HCT116 (cell line): ENCODE measurements at regions not wholly inside any gene's neighbourhood (a gene's known extent, or its start where the extent isn't known, plus 50 kb on each side); places are given as distances from the start of the nearest gene placed in this dataset.

Source experiments
- ATAC-seq: fragments of 200-7000 bp; cut with Tn5 transposase; 2 replicates; pipeline ENCODE4 v1.9.1; 2020; ENCODE audit warnings: mild to moderate bottlenecking, moderate library complexity
- BruUV-seq: library from RNA; stranded (reverse); fragments of 400-500 nt; replicated peaks from 2 replicates; lab custom pipeline; 2021; lab: Mats Ljungman, UMichigan
- CTCF ChIA-PET: fragments of 300-600 bp; sonication (Branson Sonifier 250); formaldehyde crosslinking; loops from one replicate; lab custom pipeline; 2021; ENCODE audit warnings: antibody characterized with exemption; lab: Charles Lee
- POLR2A ChIA-PET: fragments of 300-600, 350-600 bp; sonication (Branson Sonifier 250); formaldehyde crosslinking; loops from one replicate; lab custom pipeline; 2021; ENCODE audit warnings: antibody characterized with exemption; lab: Charles Lee
- RAD21 ChIA-PET, 2 experiments: fragments of 300-600 bp; sonication (Branson Sonifier 250); formaldehyde crosslinking; loops; one replicate each; lab custom pipeline; 2023; ENCODE audit warnings: low total read pairs in 2 of 2; ENCODE audit not compliant: uncharacterized antibody in 2 of 2, unreplicated experiment in 2 of 2, low non-redundant PET in 1 of 2; lab: Charles Lee
- DNase-seq: peaks from one replicate; pipeline ENCODE4 v3.0.0-alpha.2; 2010; ENCODE audit warnings: low read depth, low spot score
- H2AFZ ChIP-seq: fragments of 200-600 bp; shearing (Covaris generic), sonication (generic); 2 replicates; pipeline ENCODE4 v1.6.1; 2017; ENCODE audit warnings: low read depth, mixed run types, mixed read lengths, antibody characterized with exemption, low read length; ENCODE audit not compliant: poor library complexity, severe bottlenecking
- H3K27ac ChIP-seq: 2 replicates; pipeline ENCODE4 v1.5.1; 2012; ENCODE audit warnings: low read depth, low read length
- H3K27me3 ChIP-seq: fragments of 200-600 bp; sonication (generic); 2 replicates; pipeline ENCODE4 v1.6.1; 2016; ENCODE audit warnings: mixed run types, low read length, mixed read lengths; ENCODE audit not compliant: insufficient read depth
- H3K36me3 ChIP-seq, 2 experiments: fragments of 200-500 bp in 1 of 2; fragments of 200-600 bp in 1 of 2; sonication (Bioruptor generic) in 1 of 2; sonication (generic) in 1 of 2; 2 replicates each; pipeline versions ENCODE4 v1.5.1 to v1.6.1; 2014 to 2016; ENCODE audit warnings: low read length in 2 of 2, inconsistent platforms in 1 of 2, mixed read lengths in 1 of 2, mixed run types in 1 of 2; ENCODE audit not compliant: insufficient read depth in 2 of 2, control insufficient read depth in 1 of 2
- H3K4me1 ChIP-seq, 2 experiments: fragments of 200-600 bp in 1 of 2; sonication (generic) in 1 of 2; 2 replicates each; pipeline versions ENCODE4 v1.5.1 to v1.6.1; 2012 to 2017; ENCODE audit warnings: low read length in 2 of 2, inconsistent platforms in 1 of 2, mild to moderate bottlenecking in 1 of 2, mixed read lengths in 1 of 2, mixed run types in 1 of 2, moderate library complexity in 1 of 2; ENCODE audit not compliant: insufficient read depth in 2 of 2, control insufficient read depth in 1 of 2
- H3K4me2 ChIP-seq: fragments of 200-600 bp; sonication (generic); 2 replicates; pipeline ENCODE4 v1.6.1; 2017; ENCODE audit warnings: mixed run types, low read length, mixed read lengths
- H3K4me3 ChIP-seq, 2 experiments: fragments of 200-600 bp in 1 of 2; sonication (generic) in 1 of 2; replicated peaks in 1 of 2; 2 replicates each; pipeline ENCODE4 v1.5.1; 2011 to 2016; ENCODE audit warnings: low read length in 2 of 2, control low read depth in 1 of 2, low read depth in 1 of 2, mild to moderate bottlenecking in 1 of 2, mixed read lengths in 1 of 2, mixed run types in 1 of 2
- H3K79me2 ChIP-seq: fragments of 200-600 bp; sonication (generic); 2 replicates; pipeline ENCODE4 v1.6.1; 2017; ENCODE audit warnings: mild to moderate bottlenecking, mixed run types, low read length, moderate library complexity, mixed read lengths; ENCODE audit not compliant: insufficient read depth
- H3K9ac ChIP-seq: fragments of 200-600 bp; sonication (generic); 2 replicates; pipeline ENCODE4 v1.6.1; 2016; ENCODE audit warnings: low read length, mixed read lengths
- H3K9me2 ChIP-seq: fragments of 200-600 bp; sonication (generic), shearing (Covaris generic); 2 replicates; pipeline ENCODE4 v1.6.1; 2017; ENCODE audit warnings: mixed run types, mild to moderate bottlenecking, moderate library complexity; ENCODE audit not compliant: insufficient read depth
- H3K9me3 ChIP-seq, 2 experiments: fragments of 200-500 bp in 1 of 2; fragments of 200-600 bp in 1 of 2; sonication (Bioruptor generic) in 1 of 2; sonication (generic) in 1 of 2; 2 replicates each; pipeline ENCODE4 v1.6.1; 2014 to 2017; ENCODE audit warnings: low read length in 2 of 2, mixed read lengths in 2 of 2, inconsistent platforms in 1 of 2, low read depth in 1 of 2, mild to moderate bottlenecking in 1 of 2, mixed run types in 1 of 2, moderate library complexity in 1 of 2; ENCODE audit not compliant: control insufficient read depth in 1 of 2, insufficient read depth in 1 of 2
- H4K20me1 ChIP-seq: fragments of 200-600 bp; sonication (generic), shearing (Covaris generic); 2 replicates; pipeline ENCODE4 v1.6.1; 2017; ENCODE audit warnings: mixed run types, mild to moderate bottlenecking, moderate library complexity; ENCODE audit not compliant: insufficient read depth
- CBX3 ChIP-seq: IDR thresholded peaks from 2 replicates; pipeline ENCODE4 v1.6.1; 2012; ENCODE audit warnings: low read depth
- CEBPB ChIP-seq: IDR thresholded peaks from 2 replicates; pipeline ENCODE4 v1.6.1; 2012; ENCODE audit warnings: low read depth
- EGR1 ChIP-seq: IDR thresholded peaks from 2 replicates; pipeline ENCODE4 v1.6.1; 2012; ENCODE audit warnings: low read depth
- ELF1 ChIP-seq: IDR thresholded peaks from 2 replicates; pipeline ENCODE4 v1.6.1; 2012; ENCODE audit warnings: low read depth, borderline replicate concordance
- FOSL1 ChIP-seq: IDR thresholded peaks from 2 replicates; pipeline ENCODE4 v1.6.1; 2012; ENCODE audit warnings: low read depth
- RAD21 ChIP-seq: IDR thresholded peaks from 2 replicates; pipeline ENCODE4 v1.6.1; 2012; ENCODE audit warnings: low read depth, mild to moderate bottlenecking
- YY1 ChIP-seq: IDR thresholded peaks from 2 replicates; pipeline ENCODE4 v1.6.1; 2011; ENCODE audit warnings: low read length, low read depth, moderate library complexity, mild to moderate bottlenecking; ENCODE audit not compliant: insufficient replicate concordance; ENCODE audit errors: extremely low read depth
- intact Hi-C: fragments of 100-400 bp; cut with micrococcal nuclease; formaldehyde crosslinking; loops from 2 replicates; pipeline ENCODE4 v1.10.0; 2022
- TF ChIP-seq, protein P1 (sequence below): IDR thresholded peaks from 2 replicates; pipeline ENCODE4 v1.6.1; 2012; ENCODE audit warnings: low read depth
- TF ChIP-seq, protein P2 (sequence below), 3 experiments: fragments of 200-600 bp in 1 of 3; sonication (generic) in 1 of 3; IDR thresholded peaks in 2 of 3; conservative IDR thresholded peaks in 1 of 3; 2 replicates each; pipeline ENCODE4 v1.5.1; 2012 to 2017; ENCODE audit warnings: low read depth in 2 of 3, low read length in 2 of 3, antibody characterized with exemption in 1 of 3, borderline replicate concordance in 1 of 3, control low read depth in 1 of 3, mild to moderate bottlenecking in 1 of 3, mixed read lengths in 1 of 3, mixed run types in 1 of 3, moderate library complexity in 1 of 3; ENCODE audit not compliant: insufficient read depth in 1 of 3

DNA sequence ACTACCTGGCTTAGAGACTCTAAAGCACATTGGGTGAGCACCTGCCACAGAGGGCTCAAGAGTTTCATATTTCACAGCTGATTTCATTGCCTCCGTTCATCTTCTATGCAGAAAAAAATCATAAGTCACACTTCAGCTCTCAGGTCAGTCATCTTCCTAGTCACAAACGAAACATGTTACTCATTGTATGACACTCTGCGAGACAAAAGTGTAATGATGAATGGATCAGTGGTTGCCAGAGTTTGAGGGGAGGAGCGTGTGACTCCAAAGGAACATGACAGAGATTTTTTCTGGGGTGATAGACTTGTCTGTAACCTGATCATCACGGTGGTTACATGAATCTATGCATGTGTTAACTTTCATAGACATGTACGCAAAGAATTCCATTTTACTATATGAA, 195.2 kb upstream of the CNTNAP4 start:
- Histone ChIP-seq H3K36me3 (no peaks in the 10 kb centered on the region), H3K4me2 (no peak overlapping the region), H2AFZ (no peak overlapping the region), H3K27me3 (no peaks in the 10 kb centered on the region), H4K20me1 (no peaks in the 10 kb centered on the region), H3K9ac (no peak overlapping the region), H3K79me2 (no peaks in the 10 kb centered on the region), H3K9me3 (no peaks in the 10 kb centered on the region; a peak in 1 of 4 replicates), H3K9me2 (no peaks in the 10 kb centered on the region), H3K4me1 (no peaks in the 10 kb centered on the region), H3K27ac (no peak overlapping the region), H3K4me3 (no peak overlapping the region)
- ATAC-seq (no peak), DNase-seq (no peak)
- TF ChIP-seq CEBPB (no peak), RAD21 (no peak), CBX3 (no peak), ELF1 (no peak), EGR1 (no peak)
- TF ChIP-seq, protein P1, sequence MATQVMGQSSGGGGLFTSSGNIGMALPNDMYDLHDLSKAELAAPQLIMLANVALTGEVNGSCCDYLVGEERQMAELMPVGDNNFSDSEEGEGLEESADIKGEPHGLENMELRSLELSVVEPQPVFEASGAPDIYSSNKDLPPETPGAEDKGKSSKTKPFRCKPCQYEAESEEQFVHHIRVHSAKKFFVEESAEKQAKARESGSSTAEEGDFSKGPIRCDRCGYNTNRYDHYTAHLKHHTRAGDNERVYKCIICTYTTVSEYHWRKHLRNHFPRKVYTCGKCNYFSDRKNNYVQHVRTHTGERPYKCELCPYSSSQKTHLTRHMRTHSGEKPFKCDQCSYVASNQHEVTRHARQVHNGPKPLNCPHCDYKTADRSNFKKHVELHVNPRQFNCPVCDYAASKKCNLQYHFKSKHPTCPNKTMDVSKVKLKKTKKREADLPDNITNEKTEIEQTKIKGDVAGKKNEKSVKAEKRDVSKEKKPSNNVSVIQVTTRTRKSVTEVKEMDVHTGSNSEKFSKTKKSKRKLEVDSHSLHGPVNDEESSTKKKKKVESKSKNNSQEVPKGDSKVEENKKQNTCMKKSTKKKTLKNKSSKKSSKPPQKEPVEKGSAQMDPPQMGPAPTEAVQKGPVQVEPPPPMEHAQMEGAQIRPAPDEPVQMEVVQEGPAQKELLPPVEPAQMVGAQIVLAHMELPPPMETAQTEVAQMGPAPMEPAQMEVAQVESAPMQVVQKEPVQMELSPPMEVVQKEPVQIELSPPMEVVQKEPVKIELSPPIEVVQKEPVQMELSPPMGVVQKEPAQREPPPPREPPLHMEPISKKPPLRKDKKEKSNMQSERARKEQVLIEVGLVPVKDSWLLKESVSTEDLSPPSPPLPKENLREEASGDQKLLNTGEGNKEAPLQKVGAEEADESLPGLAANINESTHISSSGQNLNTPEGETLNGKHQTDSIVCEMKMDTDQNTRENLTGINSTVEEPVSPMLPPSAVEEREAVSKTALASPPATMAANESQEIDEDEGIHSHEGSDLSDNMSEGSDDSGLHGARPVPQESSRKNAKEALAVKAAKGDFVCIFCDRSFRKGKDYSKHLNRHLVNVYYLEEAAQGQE: no peak
- BruUV-seq: no TSS peak
- intact Hi-C loops: no loop called here
- RAD21 ChIA-PET: no interaction called here
- POLR2A ChIA-PET: no interaction called here
- CTCF ChIA-PET: no interaction called here

DNA sequence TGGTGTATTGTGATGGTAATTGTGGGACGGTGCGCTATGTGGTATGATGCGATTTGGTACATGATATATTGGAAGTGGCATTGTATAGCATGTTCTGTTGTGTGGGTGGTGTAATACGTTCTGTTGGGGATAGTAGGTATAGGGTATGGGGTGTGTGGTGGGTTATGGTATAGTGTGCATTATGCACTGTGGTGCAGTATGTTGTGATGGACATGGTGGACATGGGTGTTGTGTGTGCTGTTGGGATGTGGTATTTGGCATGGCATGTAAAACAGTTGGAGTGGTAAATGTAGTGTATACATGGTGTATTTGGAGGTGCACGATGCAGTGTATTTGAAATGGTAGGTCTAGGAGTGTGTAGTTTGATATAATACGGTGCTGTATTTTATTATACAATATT, 170.6 kb upstream of the CNTNAP4 start:
- ChIA-PET RAD21 (no interaction called here), POLR2A (no interaction called here), CTCF (no interaction called here)
- DNase-seq (no peak), ATAC-seq (no peak)
- H3K36me3 ChIP-seq: no peaks in the 10 kb centered on the region
- no peaks in the 10 kb centered on the region for H3K27me3 ChIP-seq
- no peaks in the 10 kb centered on the region for H3K79me2 ChIP-seq
- no peak for TF ChIP-seq FOSL1
- no peak for TF ChIP-seq YY1
- TF ChIP-seq, protein P2, sequence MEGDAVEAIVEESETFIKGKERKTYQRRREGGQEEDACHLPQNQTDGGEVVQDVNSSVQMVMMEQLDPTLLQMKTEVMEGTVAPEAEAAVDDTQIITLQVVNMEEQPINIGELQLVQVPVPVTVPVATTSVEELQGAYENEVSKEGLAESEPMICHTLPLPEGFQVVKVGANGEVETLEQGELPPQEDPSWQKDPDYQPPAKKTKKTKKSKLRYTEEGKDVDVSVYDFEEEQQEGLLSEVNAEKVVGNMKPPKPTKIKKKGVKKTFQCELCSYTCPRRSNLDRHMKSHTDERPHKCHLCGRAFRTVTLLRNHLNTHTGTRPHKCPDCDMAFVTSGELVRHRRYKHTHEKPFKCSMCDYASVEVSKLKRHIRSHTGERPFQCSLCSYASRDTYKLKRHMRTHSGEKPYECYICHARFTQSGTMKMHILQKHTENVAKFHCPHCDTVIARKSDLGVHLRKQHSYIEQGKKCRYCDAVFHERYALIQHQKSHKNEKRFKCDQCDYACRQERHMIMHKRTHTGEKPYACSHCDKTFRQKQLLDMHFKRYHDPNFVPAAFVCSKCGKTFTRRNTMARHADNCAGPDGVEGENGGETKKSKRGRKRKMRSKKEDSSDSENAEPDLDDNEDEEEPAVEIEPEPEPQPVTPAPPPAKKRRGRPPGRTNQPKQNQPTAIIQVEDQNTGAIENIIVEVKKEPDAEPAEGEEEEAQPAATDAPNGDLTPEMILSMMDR (IDR thresholded peaks at IDR 0.05 in 2 of 3, conservative IDR thresholded peaks at IDR 0.05 in 1 of 3; ENCODE audit: borderline replicate concordance in 1 of 3, insufficient read depth in 1 of 3, low read depth in 2 of 3, low read length in 2 of 3): no peak
- no peaks in the 10 kb centered on the region for H3K9me2 ChIP-seq
- H3K4me2 ChIP-seq: no peak overlapping the region
- no peak overlapping the region for H3K4me3 ChIP-seq
- no peak overlapping the region for H3K9ac ChIP-seq
- no peak overlapping the region for H3K27ac ChIP-seq
- intact Hi-C loops: no loop called here
- no peaks in the 10 kb centered on the region for H3K4me1 ChIP-seq
- no peak overlapping the region for H2AFZ ChIP-seq
- H3K9me3 ChIP-seq: no peaks in the 10 kb centered on the region; a peak in 1 of 4 replicates
- H4K20me1 ChIP-seq: no peaks in the 10 kb centered on the region
- BruUV-seq: no TSS peak
